ACC112 (cell line): ENCODE measurements at regions not wholly inside any gene's neighbourhood (a gene's known extent, or its start where the extent isn't known, plus 50 kb on each side); places are given as distances from the start of the nearest gene placed in this dataset.
"Not testable (repeated sequence)": the region's sequence is repeated elsewhere in the genome, so short reads cannot be mapped to it uniquely, and the experiment has no call there.

Experiments
- H2AFZ ChIP-seq: fragments of 200-600 bp; sonication (generic); one replicate; pipeline ENCODE4 v1.6.0; 2017; ENCODE audit warnings: antibody characterized with exemption, low read length; ENCODE audit not compliant: unreplicated experiment
- H3K27ac ChIP-seq: fragments of 200-600 bp; sonication (generic); 2 replicates; pipeline ENCODE4 v1.5.1; 2014; ENCODE audit warnings: low read depth, mild to moderate bottlenecking, antibody characterized with exemption, low read length, moderate library complexity
- H3K27me3 ChIP-seq: fragments of 200-600 bp; sonication (generic); 2 replicates; pipeline ENCODE4 v1.6.1; 2014; ENCODE audit warnings: mild to moderate bottlenecking, antibody characterized with exemption, low read length, moderate library complexity, mixed read lengths; ENCODE audit not compliant: insufficient read depth
- H3K36me3 ChIP-seq: fragments of 200-600 bp; sonication (generic); 2 replicates; pipeline ENCODE4 v1.6.1; 2016; ENCODE audit warnings: mild to moderate bottlenecking, antibody characterized with exemption, low read length, moderate library complexity, mixed read lengths; ENCODE audit not compliant: insufficient read depth
- H3K4me1 ChIP-seq: fragments of 200-600 bp; sonication (generic); one replicate; pipeline ENCODE4 v1.6.1; 2016; ENCODE audit warnings: low read length, mixed read lengths; ENCODE audit not compliant: insufficient read depth, unreplicated experiment, control insufficient read depth
- H3K4me3 ChIP-seq: fragments of 200-600 bp; sonication (generic); 2 replicates; pipeline ENCODE4 v1.5.1; 2014; ENCODE audit warnings: mild to moderate bottlenecking, low read depth, low read length
- H3K79me2 ChIP-seq: fragments of 200-600 bp; sonication (generic); one replicate; pipeline ENCODE4 v1.6.0; 2016; ENCODE audit warnings: low read length; ENCODE audit not compliant: control insufficient read depth, unreplicated experiment, insufficient read depth

DNA sequence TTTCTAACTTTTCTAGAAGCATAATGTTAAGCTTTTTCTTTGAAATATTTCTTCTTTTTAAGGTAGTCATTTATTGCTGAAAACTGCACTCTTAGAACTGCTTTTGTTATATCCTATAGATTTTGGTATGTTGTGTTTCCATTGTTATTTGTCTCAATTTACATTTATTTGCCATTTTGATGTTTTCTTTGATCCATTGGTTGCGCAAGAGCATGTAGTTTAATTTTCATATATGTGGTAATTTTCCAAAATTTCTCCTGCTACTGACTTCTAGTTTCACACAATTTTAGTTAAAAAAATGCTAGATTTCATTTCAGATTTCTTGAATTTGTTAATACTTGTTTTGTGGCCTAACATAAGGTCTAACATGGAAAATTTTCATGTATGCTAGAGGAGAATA, 1029.3 kb upstream of the TYRP1 start:
- H3K36me3 ChIP-seq: no peaks in the 10 kb centered on the region
- no peaks in the 10 kb centered on the region for H3K79me2 ChIP-seq
- H3K4me3 ChIP-seq: no peak overlapping the region
- no peaks in the 10 kb centered on the region for H3K27me3 ChIP-seq
- H3K27ac ChIP-seq: no peak overlapping the region
- no peak overlapping the region for H2AFZ ChIP-seq
- H3K4me1 ChIP-seq: no peaks in the 10 kb centered on the region

DNA sequence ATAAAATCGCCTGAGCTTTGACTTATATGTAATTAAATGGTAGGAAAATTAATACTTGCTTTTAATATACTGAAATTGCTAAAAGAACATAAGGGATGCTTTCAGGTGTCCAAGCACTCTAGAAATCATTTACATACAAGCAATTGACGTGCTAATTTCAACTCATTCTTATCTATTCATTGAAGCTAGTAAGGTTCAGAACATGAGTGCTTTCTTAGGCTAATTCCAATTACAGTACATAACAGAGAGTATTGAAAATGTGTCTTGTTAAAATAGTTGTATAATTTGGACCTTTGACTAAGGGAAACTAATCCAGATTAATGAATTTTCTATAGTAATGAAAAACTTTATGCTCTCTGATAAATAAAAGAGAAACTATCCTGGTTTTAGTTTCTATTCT, 1016.4 kb upstream of the TYRP1 start:
- Histone ChIP-seq H3K4me3 (no peak overlapping the region), H3K79me2 (no peaks in the 10 kb centered on the region), H3K4me1 (no peaks in the 10 kb centered on the region), H3K36me3 (no peaks in the 10 kb centered on the region), H2AFZ (no peak overlapping the region), H3K27me3 (no peaks in the 10 kb centered on the region), H3K27ac (no peak overlapping the region)

DNA sequence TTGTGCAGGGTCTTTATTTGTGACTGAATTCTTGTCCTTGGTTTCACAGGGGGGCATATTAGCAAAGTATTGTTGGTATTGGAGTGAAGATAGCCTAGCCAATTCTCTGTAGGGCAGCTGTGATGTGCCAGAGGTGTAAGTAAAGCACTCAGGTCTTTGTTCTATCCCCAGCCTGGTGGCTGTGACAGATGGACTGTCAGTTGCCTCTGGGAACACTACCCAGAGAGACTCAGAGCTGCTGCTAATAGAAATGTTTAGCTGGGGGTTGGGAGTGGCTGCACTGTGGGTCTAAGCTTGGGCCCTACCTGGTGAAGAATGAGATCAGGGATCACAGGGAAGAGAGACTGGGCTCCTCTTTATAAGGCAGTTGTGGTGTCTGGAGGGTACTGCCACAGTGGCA, 1006.5 kb upstream of the TYRP1 start:
- no peak overlapping the region for H3K27ac ChIP-seq
- no peak overlapping the region for H2AFZ ChIP-seq
- H3K4me1 ChIP-seq: no peaks in the 10 kb centered on the region
- no peak overlapping the region for H3K4me3 ChIP-seq
- no peaks in the 10 kb centered on the region for H3K27me3 ChIP-seq
- no peaks in the 10 kb centered on the region for H3K36me3 ChIP-seq
- no peaks in the 10 kb centered on the region for H3K79me2 ChIP-seq

DNA sequence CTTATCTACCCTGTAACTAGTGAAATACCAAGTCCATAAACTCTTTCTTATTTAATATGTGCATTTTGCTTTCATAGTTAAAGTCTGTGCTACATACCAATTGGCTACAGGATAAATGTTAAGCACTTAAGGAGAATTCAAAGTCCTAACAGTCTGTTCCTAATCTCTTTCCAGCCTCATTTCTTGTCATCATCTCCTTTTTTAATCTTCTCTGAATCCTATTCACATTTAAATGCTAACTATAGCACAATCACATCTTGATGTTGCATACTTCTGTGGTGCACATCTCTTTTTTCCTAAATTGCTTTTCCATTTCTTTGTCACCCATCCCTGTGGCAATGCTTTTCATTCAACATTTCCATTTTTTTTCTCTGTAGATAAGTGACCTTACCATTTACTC, 996.1 kb upstream of the TYRP1 start:
- Histone ChIP-seq H3K27me3 (no peaks in the 10 kb centered on the region), H3K27ac (no peak overlapping the region), H3K4me3 (no peak overlapping the region), H3K36me3 (no peaks in the 10 kb centered on the region), H3K4me1 (no peaks in the 10 kb centered on the region), H2AFZ (no peak overlapping the region), H3K79me2 (no peaks in the 10 kb centered on the region)

DNA sequence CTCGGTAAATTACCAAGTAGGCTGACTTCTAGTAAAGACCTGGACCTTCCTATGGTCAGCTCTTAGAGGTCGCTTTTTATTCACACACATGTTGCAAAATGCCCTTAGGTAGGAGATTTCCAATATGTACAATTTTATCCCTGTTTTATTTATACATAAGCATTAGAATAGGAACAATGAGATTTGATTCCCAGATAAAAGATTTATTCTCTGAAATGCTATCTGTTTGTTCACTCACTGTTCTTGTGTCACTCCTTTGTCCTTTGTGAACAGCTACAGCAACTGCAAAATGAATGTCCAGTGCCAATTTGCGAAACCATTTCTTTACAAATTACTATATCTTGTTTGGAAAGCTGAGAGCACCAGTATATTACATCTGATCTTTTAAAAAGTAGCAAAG, 991.5 kb upstream of the TYRP1 start:
- H3K36me3 ChIP-seq: no peaks in the 10 kb centered on the region
- H3K27ac ChIP-seq: no peak overlapping the region
- no peak overlapping the region for H3K4me3 ChIP-seq
- H3K4me1 ChIP-seq: no peaks in the 10 kb centered on the region
- no peaks in the 10 kb centered on the region for H3K27me3 ChIP-seq
- no peak overlapping the region for H2AFZ ChIP-seq
- H3K79me2 ChIP-seq: no peaks in the 10 kb centered on the region

DNA sequence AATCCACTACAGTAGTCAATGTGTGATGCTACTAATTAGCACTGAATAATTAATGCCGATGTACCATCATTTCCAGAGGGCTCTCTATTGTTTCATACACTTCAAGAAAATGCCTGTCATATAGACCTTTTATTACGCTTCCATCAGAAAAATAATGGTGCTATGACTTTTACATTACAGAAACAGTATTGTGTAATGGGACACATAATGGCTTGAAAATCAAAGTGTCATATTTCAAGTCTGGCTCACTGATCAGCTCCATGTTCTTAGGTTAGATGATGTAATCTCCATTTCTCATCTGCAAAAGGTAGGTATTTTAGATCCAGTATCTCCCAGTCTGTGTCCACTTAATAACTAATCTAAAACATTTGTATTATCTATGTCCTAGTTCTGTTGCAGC, 990.6 kb upstream of the TYRP1 start:
- Histone ChIP-seq H3K4me1 (no peaks in the 10 kb centered on the region), H3K79me2 (no peaks in the 10 kb centered on the region), H2AFZ (no peak overlapping the region), H3K36me3 (no peaks in the 10 kb centered on the region), H3K27ac (no peak overlapping the region), H3K4me3 (no peak overlapping the region), H3K27me3 (no peaks in the 10 kb centered on the region)

DNA sequence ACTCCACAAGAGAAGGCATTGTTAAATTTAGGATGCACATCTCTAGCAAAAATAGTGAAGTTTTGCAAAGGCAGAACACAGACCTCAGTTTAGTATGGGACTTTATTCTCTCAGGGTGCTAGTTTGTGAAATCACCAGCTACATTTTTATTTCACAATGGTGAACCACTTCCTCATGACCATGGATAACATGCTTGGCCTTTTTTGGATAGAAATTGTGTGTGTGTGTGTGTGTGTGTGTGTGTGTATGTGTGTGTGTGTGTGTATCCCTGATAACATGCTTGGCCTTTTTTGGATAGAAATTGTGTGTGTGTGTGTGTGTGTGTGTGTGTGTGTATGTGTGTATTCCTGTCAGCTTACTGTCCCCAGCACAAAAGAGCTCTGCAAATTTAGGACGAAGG, 989.0 kb upstream of the TYRP1 start:
- not testable (repeated sequence) for H3K36me3 ChIP-seq, H3K27ac ChIP-seq, H3K4me1 ChIP-seq, H3K79me2 ChIP-seq, H3K4me3 ChIP-seq, H3K27me3 ChIP-seq, H2AFZ ChIP-seq

DNA sequence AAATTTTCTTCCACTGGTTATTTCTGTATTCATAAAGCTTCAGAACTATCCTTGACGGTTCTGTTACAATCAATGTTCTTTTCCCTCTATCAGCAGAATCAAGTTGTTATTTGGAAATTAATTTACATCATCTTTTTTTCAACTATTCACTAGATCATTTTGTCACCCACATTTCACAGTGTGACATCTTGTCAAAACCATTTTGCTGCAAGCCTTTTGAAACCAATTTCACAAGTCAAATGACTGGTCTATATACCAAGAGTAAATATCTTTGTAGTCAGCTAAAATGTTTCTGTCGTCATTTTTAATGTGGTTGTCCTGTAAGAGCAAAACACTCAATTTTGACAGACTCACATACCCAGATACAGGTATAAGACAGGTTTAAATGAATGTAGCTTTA, 984.3 kb upstream of the TYRP1 start:
- H3K36me3 ChIP-seq: no peaks in the 10 kb centered on the region
- H3K4me1 ChIP-seq: no peaks in the 10 kb centered on the region

DNA sequence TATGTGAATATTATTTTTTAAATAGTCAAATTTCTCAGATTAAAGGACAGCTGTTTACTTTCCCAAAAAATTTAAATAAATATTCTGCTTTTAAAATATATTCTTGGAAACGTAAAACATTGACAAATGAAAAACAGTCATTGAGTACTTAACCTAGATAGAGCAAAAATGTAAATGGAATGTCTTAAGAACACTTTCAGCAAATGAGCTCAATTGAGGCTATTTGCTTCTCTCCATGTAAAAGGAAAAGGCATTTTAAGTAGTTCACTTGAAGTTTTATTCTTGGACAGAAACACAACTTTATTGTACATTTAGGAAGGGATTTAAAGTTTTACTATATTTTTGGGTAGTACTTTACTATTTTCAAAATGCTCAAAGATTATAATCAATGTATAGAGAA, 983.6 kb upstream of the TYRP1 start:
- H3K27ac ChIP-seq: no peak overlapping the region
- H3K4me3 ChIP-seq: no peak overlapping the region
- H3K36me3 ChIP-seq: no peaks in the 10 kb centered on the region
- no peaks in the 10 kb centered on the region for H3K4me1 ChIP-seq
- no peaks in the 10 kb centered on the region for H3K27me3 ChIP-seq
- no peak overlapping the region for H2AFZ ChIP-seq
- H3K79me2 ChIP-seq: no peaks in the 10 kb centered on the region

More for the DNA sequence above, 984.3 kb upstream of the TYRP1 start:
- Histone ChIP-seq H3K4me3 (no peak overlapping the region), H3K27ac (no peak overlapping the region), H2AFZ (no peak overlapping the region), H3K27me3 (no peaks in the 10 kb centered on the region), H3K79me2 (no peaks in the 10 kb centered on the region)

DNA sequence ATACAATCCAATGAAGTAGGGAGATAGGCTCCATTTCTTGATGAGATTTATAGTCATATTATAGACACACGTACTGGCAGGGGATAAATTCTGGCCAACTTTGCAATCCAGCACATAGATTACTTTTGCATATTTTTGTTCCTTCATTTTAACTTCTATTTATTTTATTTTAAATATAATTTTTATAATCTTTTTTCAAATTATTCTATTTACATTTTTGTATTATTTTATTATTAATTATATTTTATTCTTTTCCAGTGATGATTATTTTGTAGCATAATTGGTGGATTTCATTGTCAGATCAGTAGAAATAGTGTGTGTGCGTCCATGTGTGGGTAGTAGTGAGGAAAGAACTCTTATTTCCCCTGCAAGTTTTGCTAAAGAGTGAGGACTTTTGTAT, 980.1 kb upstream of the TYRP1 start:
- Histone ChIP-seq H3K79me2 (no peaks in the 10 kb centered on the region), H3K27ac (no peak overlapping the region), H3K4me3 (no peak overlapping the region), H2AFZ (no peak overlapping the region), H3K36me3 (no peaks in the 10 kb centered on the region), H3K27me3 (no peaks in the 10 kb centered on the region), H3K4me1 (no peaks in the 10 kb centered on the region)

DNA sequence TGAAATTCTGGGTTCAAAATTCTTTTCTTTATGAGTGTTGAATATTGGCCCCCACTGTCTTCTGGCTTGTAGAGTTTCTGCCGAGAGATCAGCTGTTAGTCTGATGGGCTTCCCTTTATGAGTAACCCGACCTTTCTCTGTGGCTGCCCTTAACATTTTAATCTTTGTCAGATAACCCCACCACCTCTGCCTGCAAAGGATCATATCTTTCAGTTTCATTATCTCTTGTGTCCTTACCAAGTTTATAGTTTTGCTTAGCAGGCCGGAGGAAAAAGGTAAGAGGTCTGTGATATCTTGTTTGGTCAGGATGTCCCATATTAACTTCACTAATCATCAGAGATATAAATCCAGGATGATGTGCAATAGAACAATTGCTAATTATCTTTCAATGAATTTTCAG, 970.2 kb upstream of the TYRP1 start:
- no peaks in the 10 kb centered on the region for H3K36me3 ChIP-seq
- no peaks in the 10 kb centered on the region for H3K79me2 ChIP-seq
- no peak overlapping the region for H3K4me3 ChIP-seq
- H3K4me1 ChIP-seq: no peaks in the 10 kb centered on the region
- no peaks in the 10 kb centered on the region for H3K27me3 ChIP-seq
- no peak overlapping the region for H3K27ac ChIP-seq
- H2AFZ ChIP-seq: no peak overlapping the region

DNA sequence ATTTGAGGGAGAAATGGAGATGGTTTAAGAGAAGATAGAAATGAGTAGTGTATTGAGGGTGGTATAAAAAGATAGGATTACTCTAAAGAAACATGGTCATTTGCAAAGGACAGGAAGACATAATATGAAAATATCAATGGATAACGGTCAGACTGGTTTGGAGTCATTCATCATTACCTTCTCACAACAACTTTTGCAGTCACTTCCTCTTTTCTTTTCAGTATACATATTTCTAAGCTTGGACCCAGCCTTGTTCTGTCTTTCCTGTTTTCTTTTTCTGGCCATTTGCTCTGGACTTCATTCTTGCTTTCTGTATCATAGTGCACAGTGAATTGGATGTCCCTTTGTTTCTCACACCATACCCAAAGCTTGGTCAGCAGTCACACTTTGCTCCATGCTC, 966.5 kb upstream of the TYRP1 start:
- Histone ChIP-seq H3K36me3 (no peaks in the 10 kb centered on the region), H3K79me2 (no peaks in the 10 kb centered on the region), H3K27ac (no peak overlapping the region), H3K4me3 (no peak overlapping the region), H3K4me1 (no peaks in the 10 kb centered on the region), H2AFZ (no peak overlapping the region), H3K27me3 (no peaks in the 10 kb centered on the region)
